ENCODE measurements at regions not wholly inside any gene's neighbourhood (a gene's known extent, or its start where the extent isn't known, plus 50 kb on each side); places are given as distances from the start of the nearest gene placed in this dataset.

- no peak for DNase-seq
These were observed 126.9 kb downstream of the IPMK start for GRCh38 chr10:58140691-58141347.

GRCh38 chr10:58140054-58140453 lies 127.6 kb downstream of the IPMK start:
- DNase-seq = no peak

GRCh38 chr10:58137813-58138212 lies 129.9 kb downstream of the IPMK start:
- DNase-seq = no peak

- DNase-seq = no peak
These were observed 152.3 kb downstream of the IPMK start for GRCh38 chr10:58115218-58116050.

- DNase-seq = no peak
These were observed 158.0 kb downstream of the IPMK start for GRCh38 chr10:58109731-58110130.

- peak; percentile 66 for DNase-seq
These were observed 160.2 kb downstream of the IPMK start for GRCh38 chr10:58107506-58107905.

GRCh38 chr10:58106211-58107035 lies 161.3 kb downstream of the IPMK start:
- DNase-seq = no peak

GRCh38 chr10:58104351-58104751 lies 163.3 kb downstream of the IPMK start:
- no peak for DNase-seq

- DNase-seq = no peak
These were observed 164.8 kb downstream of the IPMK start for GRCh38 chr10:58102897-58103296.

GRCh38 chr10:58101682-58102081 lies 166.0 kb downstream of the IPMK start:
- DNase-seq = no peak

GRCh38 chr10:58094985-58095718 lies 172.5 kb downstream of the IPMK start:
- no peak for DNase-seq

GRCh38 chr10:58091886-58092285 lies 175.8 kb downstream of the IPMK start:
- no peak for DNase-seq

- no peak for DNase-seq
These were observed 178.0 kb downstream of the IPMK start for GRCh38 chr10:58089739-58090138.

GRCh38 chr10:58087896-58088295 lies 179.8 kb downstream of the IPMK start:
- DNase-seq = no peak

- no peak for DNase-seq
These were observed 180.9 kb downstream of the IPMK start for GRCh38 chr10:58086763-58087150.

- no peak for DNase-seq
These were observed 181.4 kb downstream of the IPMK start for GRCh38 chr10:58086144-58086762.

GRCh38 chr10:58082248-58082647 lies 185.4 kb downstream of the IPMK start:
- no peak for DNase-seq

- DNase-seq = no peak
These were observed 186.3 kb downstream of the IPMK start for GRCh38 chr10:58081353-58081752.

GRCh38 chr10:58079461-58079860 lies 188.2 kb downstream of the IPMK start:
- DNase-seq = no peak

GRCh38 chr10:58072634-58073033 lies 195.1 kb downstream of the IPMK start:
- no peak for DNase-seq

GRCh38 chr10:58070956-58071355 lies 196.7 kb downstream of the IPMK start:
- DNase-seq = no peak

- DNase-seq = no peak
These were observed 198.9 kb downstream of the IPMK start for GRCh38 chr10:58068809-58069208.
